ENCODE measurements at regions not wholly inside any gene's neighbourhood (a gene's known extent, or its start where the extent isn't known, plus 50 kb on each side); places are given as distances from the start of the nearest gene placed in this dataset.

DNA sequence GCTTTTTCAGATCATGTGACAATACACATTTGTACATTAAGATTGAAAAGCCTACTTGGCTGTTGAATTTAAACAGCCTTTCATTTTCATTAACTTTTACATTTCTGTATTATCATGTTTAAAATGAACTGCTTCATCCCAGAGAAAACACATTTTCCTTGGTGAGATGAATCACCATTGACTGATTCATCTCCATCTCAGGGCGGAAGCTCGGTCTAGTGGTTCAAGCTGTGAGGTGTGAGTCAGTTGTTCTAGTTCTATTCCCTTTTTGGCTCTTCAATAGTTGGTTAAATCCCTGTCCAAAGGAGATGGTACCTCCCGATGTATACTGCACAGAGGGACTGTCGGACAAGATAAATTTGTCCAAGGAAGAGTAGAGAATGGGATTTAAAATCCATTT lies 189.7 kb downstream of the ADCYAP1 start:
- TF ChIP-seq EZH2 (optimal IDR thresholded peaks at IDR 0.05; ENCODE audit: low read depth, low read length) (no peak), EZH2phosphoT487 (IDR thresholded peaks at IDR 0.05; ENCODE audit: low read length) (no peak)
- TF ChIP-seq, protein P1, sequence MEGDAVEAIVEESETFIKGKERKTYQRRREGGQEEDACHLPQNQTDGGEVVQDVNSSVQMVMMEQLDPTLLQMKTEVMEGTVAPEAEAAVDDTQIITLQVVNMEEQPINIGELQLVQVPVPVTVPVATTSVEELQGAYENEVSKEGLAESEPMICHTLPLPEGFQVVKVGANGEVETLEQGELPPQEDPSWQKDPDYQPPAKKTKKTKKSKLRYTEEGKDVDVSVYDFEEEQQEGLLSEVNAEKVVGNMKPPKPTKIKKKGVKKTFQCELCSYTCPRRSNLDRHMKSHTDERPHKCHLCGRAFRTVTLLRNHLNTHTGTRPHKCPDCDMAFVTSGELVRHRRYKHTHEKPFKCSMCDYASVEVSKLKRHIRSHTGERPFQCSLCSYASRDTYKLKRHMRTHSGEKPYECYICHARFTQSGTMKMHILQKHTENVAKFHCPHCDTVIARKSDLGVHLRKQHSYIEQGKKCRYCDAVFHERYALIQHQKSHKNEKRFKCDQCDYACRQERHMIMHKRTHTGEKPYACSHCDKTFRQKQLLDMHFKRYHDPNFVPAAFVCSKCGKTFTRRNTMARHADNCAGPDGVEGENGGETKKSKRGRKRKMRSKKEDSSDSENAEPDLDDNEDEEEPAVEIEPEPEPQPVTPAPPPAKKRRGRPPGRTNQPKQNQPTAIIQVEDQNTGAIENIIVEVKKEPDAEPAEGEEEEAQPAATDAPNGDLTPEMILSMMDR (IDR thresholded peaks at IDR 0.05; ENCODE audit: low read length): no peak
